ENCODE measurements at regions not wholly inside any gene's neighbourhood (a gene's known extent, or its start where the extent isn't known, plus 50 kb on each side); places are given as distances from the start of the nearest gene placed in this dataset.
"Not testable (repeated sequence)": the region's sequence is repeated elsewhere in the genome, so short reads cannot be mapped to it uniquely, and the experiment has no call there.

GRCh38 chr2:53610260-53610659 lies 157.3 kb upstream of the CHAC2 start:
- DNase-seq: no peak

GRCh38 chr2:53609551-53609950 lies 158.1 kb upstream of the CHAC2 start:
- no peak for DNase-seq

- no peak for DNase-seq
Observed at GRCh38 chr2:53608293-53608692, 159.3 kb upstream of the CHAC2 start.

- DNase-seq: peak in 2 of 51 donors; percentile 3 to 13
Observed at GRCh38 chr2:53600815-53601214, 166.8 kb upstream of the CHAC2 start.

GRCh38 chr2:53586733-53587612 lies 180.6 kb upstream of the CHAC2 start:
- DNase-seq: not testable (repeated sequence)

- no peak for DNase-seq
Observed at GRCh38 chr2:53584986-53585385, 182.6 kb upstream of the CHAC2 start.

- no peak for DNase-seq
Observed at GRCh38 chr2:53583583-53583982, 184.0 kb upstream of the CHAC2 start.

- no peak for DNase-seq
Observed at GRCh38 chr2:53582556-53582955, 185.0 kb upstream of the CHAC2 start.

GRCh38 chr2:53576166-53576565 lies 191.4 kb upstream of the CHAC2 start:
- no peak for DNase-seq

GRCh38 chr2:53575721-53576124 lies 191.9 kb upstream of the CHAC2 start:
- no peak for DNase-seq

- DNase-seq: no peak
Observed at GRCh38 chr2:53572696-53573095, 194.9 kb upstream of the CHAC2 start.

- DNase-seq: peak in 1 of 51 donors; percentile 16
Observed at GRCh38 chr2:53569957-53570727, 197.5 kb upstream of the CHAC2 start.

GRCh38 chr2:53568469-53568868 lies 199.1 kb upstream of the CHAC2 start:
- DNase-seq: no peak

- no peak for DNase-seq
Observed at GRCh38 chr2:53567073-53567472, 200.5 kb upstream of the CHAC2 start.

- no peak for DNase-seq
Observed at GRCh38 chr2:53562407-53562806, 205.2 kb upstream of the CHAC2 start.

- no peak for DNase-seq
Observed at GRCh38 chr2:53561155-53561554, 206.4 kb upstream of the CHAC2 start.

- no peak for DNase-seq
Observed at GRCh38 chr2:53559302-53559966, 208.2 kb upstream of the CHAC2 start.

- no peak for DNase-seq
Observed at GRCh38 chr2:53558867-53559266, 208.7 kb upstream of the CHAC2 start.

- DNase-seq: no peak
Observed at GRCh38 chr2:53549497-53549896, 218.1 kb upstream of the CHAC2 start.

- peak in 39 of 51 donors; percentile 3 to 91 (median 55) for DNase-seq
Observed at GRCh38 chr2:53545604-53546003, 222.0 kb upstream of the CHAC2 start.

- no peak for DNase-seq
Observed at GRCh38 chr2:53544871-53545558, 222.6 kb upstream of the CHAC2 start.

GRCh38 chr2:53543083-53543482 lies 224.5 kb upstream of the CHAC2 start:
- DNase-seq: no peak

Data from hypothalamus (tissue), 51 donors.